ENCODE measurements at regions not wholly inside any gene's neighbourhood (a gene's known extent, or its start where the extent isn't known, plus 50 kb on each side); places are given as distances from the start of the nearest gene placed in this dataset.

DNA sequence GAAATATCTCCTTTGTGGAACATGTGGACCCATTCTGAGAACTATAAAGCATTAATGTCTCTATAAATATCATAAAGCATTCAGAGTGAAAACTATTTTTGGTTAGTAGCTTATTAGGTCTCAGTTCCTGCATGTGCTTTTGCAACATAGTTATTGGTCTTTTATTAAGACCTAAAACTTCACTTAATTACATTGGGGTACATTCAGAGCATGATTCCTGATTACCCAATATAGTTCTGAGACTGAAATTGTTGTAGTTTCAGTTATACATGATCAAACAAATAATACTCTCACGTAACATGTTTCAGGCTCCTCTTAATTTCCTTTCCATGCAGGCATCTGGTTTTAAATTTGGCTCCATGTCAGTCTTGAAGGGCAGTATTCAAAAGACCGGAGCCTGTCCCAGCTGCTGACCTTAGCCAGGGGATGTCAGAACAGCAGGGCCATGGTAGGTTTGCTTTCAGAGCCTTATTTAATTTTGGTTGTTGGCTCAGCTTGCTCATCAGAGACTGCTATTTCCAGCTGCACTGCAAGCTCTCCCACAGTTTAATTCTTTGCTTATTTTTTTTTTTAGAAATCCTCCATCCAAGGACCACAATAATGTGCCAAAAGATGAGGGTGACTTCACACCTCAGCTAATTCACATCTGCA, 447.8 kb upstream of the FZD8 start:
- TF ChIP-seq EZH2phosphoT487 (IDR thresholded peaks at IDR 0.05; ENCODE audit: low read depth), result no peak
- TF ChIP-seq, protein P1, sequence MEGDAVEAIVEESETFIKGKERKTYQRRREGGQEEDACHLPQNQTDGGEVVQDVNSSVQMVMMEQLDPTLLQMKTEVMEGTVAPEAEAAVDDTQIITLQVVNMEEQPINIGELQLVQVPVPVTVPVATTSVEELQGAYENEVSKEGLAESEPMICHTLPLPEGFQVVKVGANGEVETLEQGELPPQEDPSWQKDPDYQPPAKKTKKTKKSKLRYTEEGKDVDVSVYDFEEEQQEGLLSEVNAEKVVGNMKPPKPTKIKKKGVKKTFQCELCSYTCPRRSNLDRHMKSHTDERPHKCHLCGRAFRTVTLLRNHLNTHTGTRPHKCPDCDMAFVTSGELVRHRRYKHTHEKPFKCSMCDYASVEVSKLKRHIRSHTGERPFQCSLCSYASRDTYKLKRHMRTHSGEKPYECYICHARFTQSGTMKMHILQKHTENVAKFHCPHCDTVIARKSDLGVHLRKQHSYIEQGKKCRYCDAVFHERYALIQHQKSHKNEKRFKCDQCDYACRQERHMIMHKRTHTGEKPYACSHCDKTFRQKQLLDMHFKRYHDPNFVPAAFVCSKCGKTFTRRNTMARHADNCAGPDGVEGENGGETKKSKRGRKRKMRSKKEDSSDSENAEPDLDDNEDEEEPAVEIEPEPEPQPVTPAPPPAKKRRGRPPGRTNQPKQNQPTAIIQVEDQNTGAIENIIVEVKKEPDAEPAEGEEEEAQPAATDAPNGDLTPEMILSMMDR (IDR thresholded peaks at IDR 0.05; ENCODE audit: low read depth, low read length), result no peak

Measured in OCI-LY3 (cell line).